Neural crest cell (in vitro differentiated cells): ENCODE measurements at regions not wholly inside any gene's neighbourhood (a gene's known extent, or its start where the extent isn't known, plus 50 kb on each side); places are given as distances from the start of the nearest gene placed in this dataset.
"Not testable (repeated sequence)": the region's sequence is repeated elsewhere in the genome, so short reads cannot be mapped to it uniquely, and the experiment has no call there.

Source experiments
- DNase-seq: peaks from one replicate; pipeline ENCODE4 v3.0.0; 2021; ENCODE audit warnings: low read depth, mixed read lengths, low spot score
- H3K27ac Mint-ChIP-seq: one replicate; pipeline ENCODE4 v1.8.0; 2021; ENCODE audit warnings: mild to moderate bottlenecking, mixed read lengths; ENCODE audit not compliant: unreplicated experiment
- H3K27me3 Mint-ChIP-seq: 2 replicates; pipeline ENCODE4 v1.8.0; 2021; ENCODE audit warnings: low read depth, mild to moderate bottlenecking, mixed read lengths
- H3K36me3 Mint-ChIP-seq: 2 replicates; pipeline ENCODE4 v1.8.0; 2021; ENCODE audit warnings: low read depth, mild to moderate bottlenecking, mixed read lengths
- H3K4me1 Mint-ChIP-seq: 2 replicates; pipeline ENCODE4 v1.8.0; 2021; ENCODE audit warnings: mixed read lengths
- H3K4me3 Mint-ChIP-seq: one replicate; pipeline ENCODE4 v1.8.0; 2021; ENCODE audit warnings: mild to moderate bottlenecking, mixed read lengths
- H3K9me3 Mint-ChIP-seq: 2 replicates; pipeline ENCODE4 v1.8.0; 2021; ENCODE audit warnings: mixed read lengths
- CTCF ChIP-seq: fragments of 200-600 bp; sonication (generic); conservative IDR thresholded peaks from 2 replicates; pipeline ENCODE4 v1.5.0; 2021; ENCODE audit warnings: antibody characterized with exemption, mild to moderate bottlenecking

GRCh38 chr17:37815536-37815935 lies 70.7 kb upstream of the HNF1B start:
- Mint-ChIP-seq H3K27ac (no peak overlapping the region), H3K36me3 (no peaks in the 10 kb centered on the region), H3K4me3 (no peak overlapping the region), H3K4me1 (peaks cover 17% of the 10 kb centered on the region), H3K9me3 (peaks cover 12% of the 10 kb centered on the region), H3K27me3 (no peaks in the 10 kb centered on the region)
- TF ChIP-seq CTCF = no peak
- no peak for DNase-seq

- Mint-ChIP-seq H3K27ac (no peak overlapping the region), H3K27me3 (no peaks in the 10 kb centered on the region), H3K4me3 (no peak overlapping the region), H3K36me3 (no peaks in the 10 kb centered on the region), H3K9me3 (peaks cover 12% of the 10 kb centered on the region), H3K4me1 (peaks cover under 1% of the 10 kb centered on the region)
- no peak for TF ChIP-seq CTCF
- no peak for DNase-seq
Observed at GRCh38 chr17:37813751-37814150, 68.9 kb upstream of the HNF1B start.

- H3K36me3 Mint-ChIP-seq, DNase-seq, H3K4me1 Mint-ChIP-seq, H3K27me3 Mint-ChIP-seq, H3K4me3 Mint-ChIP-seq, H3K27ac Mint-ChIP-seq: not testable (repeated sequence)
- H3K9me3 Mint-ChIP-seq = peaks cover 12% of the 10 kb centered on the region
Observed at GRCh38 chr17:37808846-37809245, 64.0 kb upstream of the HNF1B start.

GRCh38 chr17:37802712-37803416 lies 58.0 kb upstream of the HNF1B start:
- no peak for TF ChIP-seq CTCF
- Mint-ChIP-seq H3K4me3 (no peak overlapping the region), H3K9me3 (no peaks in the 10 kb centered on the region), H3K27me3 (no peaks in the 10 kb centered on the region), H3K27ac (no peak overlapping the region), H3K4me1 (no peaks in the 10 kb centered on the region), H3K36me3 (no peaks in the 10 kb centered on the region)
- no peak for DNase-seq

- no peak overlapping the region for H3K4me3 Mint-ChIP-seq
- no peak for TF ChIP-seq CTCF
- H3K27ac Mint-ChIP-seq = no peak overlapping the region
- H3K9me3 Mint-ChIP-seq = no peaks in the 10 kb centered on the region
- H3K27me3 Mint-ChIP-seq = no peaks in the 10 kb centered on the region
- H3K4me1 Mint-ChIP-seq = no peaks in the 10 kb centered on the region
- DNase-seq = no peak
- no peaks in the 10 kb centered on the region for H3K36me3 Mint-ChIP-seq
Observed at GRCh38 chr17:37802061-37802595, 57.3 kb upstream of the HNF1B start.

- Mint-ChIP-seq H3K4me1 (no peaks in the 10 kb centered on the region), H3K4me3 (no peak overlapping the region), H3K9me3 (no peaks in the 10 kb centered on the region), H3K27ac (no peak overlapping the region), H3K36me3 (no peaks in the 10 kb centered on the region), H3K27me3 (no peaks in the 10 kb centered on the region)
- TF ChIP-seq CTCF = no peak
- no peak for DNase-seq
Observed at GRCh38 chr17:37801171-37801570, 56.3 kb upstream of the HNF1B start.
